ENCODE measurements at regions not wholly inside any gene's neighbourhood (a gene's known extent, or its start where the extent isn't known, plus 50 kb on each side); places are given as distances from the start of the nearest gene placed in this dataset.

GRCh38 chr4:38509551-38509950 lies 154.4 kb upstream of the KLF3 start:
- 46% methylated on average over 4 of the region's 5 CpGs for WGBS (ENCODE audit: low lambda C conversion rate)
- no peak overlapping the region for H3K4me3 ChIP-seq (replicated peaks in 1 of 3; ENCODE audit: insufficient read depth in 1 of 3, low read depth in 2 of 3, low read length in 3 of 3)
- no peaks in the 10 kb centered on the region for H3K4me1 ChIP-seq (ENCODE audit: insufficient read depth, low read length)
- ChIA-PET CTCF (ENCODE audit: low intra/inter-chr PET ratio, low total read pairs) (no interaction called here), POLR2A (no interaction called here)
- no peak for FAIRE-seq
- in situ Hi-C loops (cut with HindIII; ENCODE audit: extremely low pct_ligation_motif_present, low pct_unique_long_range_greater_than_20kb) (no loop called here), intact Hi-C loops (cut with micrococcal nuclease; ENCODE audit: unreplicated experiment) (no loop called here)
- no peaks in the 10 kb centered on the region for H4K20me1 ChIP-seq (ENCODE audit: insufficient read depth, low read length)
- no peaks in the 10 kb centered on the region for H3K79me2 ChIP-seq (ENCODE audit: insufficient read depth, low read length)
- no peak for DNase-seq (ENCODE audit: low spot score)
- H3K36me3 ChIP-seq (replicated peaks in 1 of 2; ENCODE audit: control insufficient read depth in 1 of 2, insufficient read depth in 2 of 2, low read length in 2 of 2) = no peaks in the 10 kb centered on the region
- no peaks in the 10 kb centered on the region; a peak in 1 of 5 replicates for H3K27me3 ChIP-seq (ENCODE audit: control insufficient read depth in 1 of 2, insufficient read depth in 2 of 2, low read length in 2 of 2)
- no TSS peak for BruUV-seq (replicated peaks)
- H3K9ac ChIP-seq (ENCODE audit: insufficient read depth, low read depth, low read length) = no peak overlapping the region
- no peak overlapping the region for H3K27ac ChIP-seq (ENCODE audit: extremely low read length, insufficient read depth, low read length)
- TF ChIP-seq SMYD3 (CRISPR knock-in tag; IDR thresholded peaks at IDR 0.05) (no peak), FOXC1 (CRISPR knock-in tag; IDR thresholded peaks at IDR 0.05; ENCODE audit: borderline replicate concordance) (no peak), RELA (CRISPR knock-in tag; IDR thresholded peaks at IDR 0.05) (no peak), CREBL2 (CRISPR knock-in tag; IDR thresholded peaks at IDR 0.05; ENCODE audit: borderline replicate concordance) (no peak), ZNF558 (CRISPR knock-in tag; IDR thresholded peaks at IDR 0.05; ENCODE audit: borderline replicate concordance) (no peak), TGIF2 (CRISPR knock-in tag; IDR thresholded peaks at IDR 0.05) (no peak), TRIM24 (CRISPR knock-in tag; IDR thresholded peaks at IDR 0.05) (no peak), KAT8 (CRISPR knock-in tag; IDR thresholded peaks at IDR 0.05) (no peak), PHF5A (CRISPR knock-in tag; IDR thresholded peaks at IDR 0.05; ENCODE audit: low read depth, unreplicated experiment) (no peak), FOSL2 (CRISPR knock-in tag; IDR thresholded peaks at IDR 0.05) (no peak), YEATS2 (CRISPR knock-in tag; IDR thresholded peaks at IDR 0.05; ENCODE audit: borderline replicate concordance) (no peak)
- no peak overlapping the region for H2AFZ ChIP-seq (ENCODE audit: low read length)
- ATAC-seq = no peak
- no peak overlapping the region for H3K4me2 ChIP-seq (ENCODE audit: low read depth, low read length)
- H3K9me3 ChIP-seq (ENCODE audit: low read length) = no peaks in the 10 kb centered on the region

GRCh38 chr4:38510201-38510600 lies 153.8 kb upstream of the KLF3 start:
- no TSS peak for BruUV-seq (replicated peaks)
- ChIA-PET POLR2A (no interaction called here), CTCF (ENCODE audit: low intra/inter-chr PET ratio, low total read pairs) (no interaction called here)
- H3K4me3 ChIP-seq (replicated peaks in 1 of 3; ENCODE audit: insufficient read depth in 1 of 3, low read depth in 2 of 3, low read length in 3 of 3) = no peak overlapping the region
- 80% methylated on average over 1 of the region's 2 CpGs for WGBS (ENCODE audit: low lambda C conversion rate)
- no peak for DNase-seq (ENCODE audit: low spot score)
- no peaks in the 10 kb centered on the region for H4K20me1 ChIP-seq (ENCODE audit: insufficient read depth, low read length)
- no peak for FAIRE-seq
- H3K9ac ChIP-seq (ENCODE audit: insufficient read depth, low read depth, low read length) = no peak overlapping the region
- no peaks in the 10 kb centered on the region for H3K36me3 ChIP-seq (replicated peaks in 1 of 2; ENCODE audit: control insufficient read depth in 1 of 2, insufficient read depth in 2 of 2, low read length in 2 of 2)
- intact Hi-C loops (cut with micrococcal nuclease; ENCODE audit: unreplicated experiment) = no loop called here
- H3K27me3 ChIP-seq (ENCODE audit: control insufficient read depth in 1 of 2, insufficient read depth in 2 of 2, low read length in 2 of 2) = no peaks in the 10 kb centered on the region; a peak in 1 of 5 replicates
- ATAC-seq = no peak
- no peak overlapping the region for H3K4me2 ChIP-seq (ENCODE audit: low read depth, low read length)
- H3K9me3 ChIP-seq (ENCODE audit: low read length) = no peaks in the 10 kb centered on the region
- H3K79me2 ChIP-seq (ENCODE audit: insufficient read depth, low read length) = no peaks in the 10 kb centered on the region
- H2AFZ ChIP-seq (ENCODE audit: low read length) = no peak overlapping the region
- H3K27ac ChIP-seq (ENCODE audit: extremely low read length, insufficient read depth, low read length) = no peak overlapping the region
- H3K4me1 ChIP-seq (ENCODE audit: insufficient read depth, low read length) = no peaks in the 10 kb centered on the region
- in situ Hi-C loops (cut with HindIII; ENCODE audit: extremely low pct_ligation_motif_present, low pct_unique_long_range_greater_than_20kb) = no loop called here
- TF ChIP-seq ZBTB43 (CRISPR knock-in tag; conservative IDR thresholded peaks at IDR 0.05) (no peak), TFAP4 (IDR thresholded peaks at IDR 0.05; ENCODE audit: borderline replicate concordance, low read depth) (no peak), ZGPAT (CRISPR knock-in tag; IDR thresholded peaks at IDR 0.05) (no peak), ATF2 (CRISPR knock-in tag; IDR thresholded peaks at IDR 0.05) (no peak), JARID2 (CRISPR knock-in tag; IDR thresholded peaks at IDR 0.05; ENCODE audit: insufficient replicate concordance) (no peak)
